Caki2 (cell line): ENCODE measurements at regions not wholly inside any gene's neighbourhood (a gene's known extent, or its start where the extent isn't known, plus 50 kb on each side); places are given as distances from the start of the nearest gene placed in this dataset.

Experiments used
- DNase-seq: peaks from one replicate; pipeline ENCODE4 v3.0.0-alpha.2; 2015; ENCODE audit warnings: low read depth
- in situ Hi-C: cut with HindIII; loops from 2 replicates; pipeline ENCODE4 v1.10.0; 2016; ENCODE audit warnings: low sequenced_read_pairs, low pct_unique_long_range_greater_than_20kb, mixed read lengths

DNA sequence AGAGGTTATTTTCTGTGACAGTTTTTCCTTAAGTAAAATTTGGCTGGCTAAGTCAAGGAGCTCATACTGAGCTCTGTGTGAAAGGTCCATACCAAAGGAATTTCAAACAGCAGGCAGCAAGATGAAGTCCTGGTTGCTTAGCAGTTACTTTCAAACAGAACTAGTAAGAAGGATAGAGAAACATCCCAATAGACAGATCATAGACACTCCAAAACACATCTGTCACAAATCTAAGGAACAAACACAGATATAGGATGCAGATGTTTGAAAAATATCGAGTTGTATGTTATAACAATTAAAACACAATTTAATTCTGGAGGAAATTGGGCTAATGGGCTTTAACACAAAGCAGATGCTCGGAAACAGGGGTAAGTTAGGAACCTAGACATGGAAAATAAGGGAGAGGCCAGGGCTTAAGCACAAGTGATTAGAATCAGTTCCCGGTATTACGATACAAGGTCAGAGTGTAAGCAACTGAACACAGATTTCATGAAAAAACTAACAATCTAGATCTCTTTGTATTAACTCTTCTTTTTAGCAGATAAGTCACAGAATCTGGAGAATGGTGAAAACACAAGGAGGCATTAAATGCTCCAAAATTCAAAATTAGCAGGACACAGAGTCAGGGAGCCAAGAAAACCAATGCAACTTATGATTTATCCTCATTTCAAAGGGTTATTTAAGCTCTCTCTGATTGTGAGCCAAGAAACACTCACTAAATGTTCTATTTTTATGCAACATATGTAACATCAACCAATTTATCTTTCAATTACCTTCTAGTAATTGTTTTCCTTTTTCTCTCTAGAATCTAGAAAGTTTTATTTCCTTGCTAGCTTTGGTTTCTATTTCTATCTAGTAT, 1992.9 kb upstream of the PCDH20 start:
- no peak for DNase-seq
- in situ Hi-C loops: no loop called here

DNA sequence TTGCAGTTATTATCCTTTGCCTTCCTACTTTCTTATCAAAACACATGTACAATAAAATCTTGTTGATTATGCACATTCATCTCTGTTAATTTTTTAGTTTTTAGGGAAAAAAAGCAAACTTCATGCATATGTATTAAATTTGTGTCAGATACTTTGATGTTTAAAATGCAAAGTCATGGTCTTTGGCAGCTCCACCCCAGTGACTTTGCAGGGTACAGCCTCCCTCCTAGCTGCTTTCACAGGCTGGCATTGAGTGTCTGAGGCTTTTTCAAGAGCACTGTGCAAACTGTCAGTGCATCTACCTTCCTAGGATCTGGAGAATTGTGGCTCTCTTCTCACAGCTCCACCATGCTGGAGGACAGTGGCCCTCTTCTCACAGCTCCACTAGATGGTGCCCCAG, 1988.1 kb upstream of the PCDH20 start:
- in situ Hi-C loops: no loop called here
- peak; percentile 25 for DNase-seq

DNA sequence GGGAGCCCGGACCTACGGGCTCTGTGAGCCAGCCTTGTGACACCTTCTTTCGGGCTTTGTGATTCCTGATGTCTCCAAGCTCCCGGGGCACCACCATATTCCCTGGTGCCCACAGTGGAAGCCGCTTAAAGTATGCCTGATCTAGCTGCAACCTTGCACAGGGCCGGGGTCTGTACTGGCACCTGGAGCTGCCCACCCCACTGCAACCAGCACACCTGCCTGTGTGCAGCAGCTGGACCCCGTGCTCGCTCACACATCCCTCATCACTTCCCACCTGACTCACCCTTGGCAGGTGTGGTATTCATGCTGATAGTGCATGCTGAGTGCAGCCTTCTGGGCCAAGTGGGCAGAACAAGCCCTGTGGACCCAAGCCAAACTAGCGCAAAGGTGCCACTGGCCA, 1981.1 kb upstream of the PCDH20 start:
- in situ Hi-C loops: no loop called here
- no peak for DNase-seq

DNA sequence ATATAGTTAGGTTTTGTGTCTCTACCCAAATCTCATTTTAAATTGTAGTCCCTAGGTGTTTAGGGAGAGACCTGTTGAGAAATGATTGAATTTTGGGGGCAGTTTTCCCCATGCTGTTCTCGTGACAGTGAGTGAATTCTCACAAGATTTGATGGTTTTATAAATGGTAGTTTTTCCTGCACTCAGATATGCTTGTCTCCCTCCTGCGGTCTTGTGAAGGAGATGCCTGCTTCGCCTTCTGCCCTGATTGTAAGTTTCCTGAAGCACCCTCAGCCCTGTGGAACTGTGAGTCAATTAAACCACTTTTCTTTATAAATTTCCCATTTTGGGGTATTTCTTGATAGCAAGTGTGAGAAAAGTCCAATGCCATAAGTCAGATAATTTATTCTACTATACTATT, 1977.5 kb upstream of the PCDH20 start:
- in situ Hi-C loops: no loop called here
- DNase-seq: no peak

DNA sequence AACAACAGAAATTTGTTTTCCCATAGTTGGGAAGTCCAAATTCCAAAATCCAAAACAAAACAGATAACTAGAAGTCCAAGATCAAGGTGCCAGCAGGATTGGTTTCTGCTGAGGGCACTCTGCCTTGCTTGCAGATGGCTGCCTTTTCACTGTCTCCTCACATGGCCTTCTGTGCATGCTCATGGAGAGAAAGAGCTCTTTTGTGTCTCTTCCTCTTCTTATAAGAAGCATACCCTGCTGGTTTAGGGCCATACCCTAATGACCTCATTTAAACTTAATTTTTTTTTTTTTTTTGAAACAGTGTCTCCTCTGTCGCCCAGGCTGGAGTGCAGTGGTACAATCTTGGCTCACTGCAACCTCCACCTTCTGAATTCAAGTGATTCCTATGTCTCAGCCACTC, 1974.1 kb upstream of the PCDH20 start:
- in situ Hi-C loops: no loop called here
- DNase-seq: no peak

DNA sequence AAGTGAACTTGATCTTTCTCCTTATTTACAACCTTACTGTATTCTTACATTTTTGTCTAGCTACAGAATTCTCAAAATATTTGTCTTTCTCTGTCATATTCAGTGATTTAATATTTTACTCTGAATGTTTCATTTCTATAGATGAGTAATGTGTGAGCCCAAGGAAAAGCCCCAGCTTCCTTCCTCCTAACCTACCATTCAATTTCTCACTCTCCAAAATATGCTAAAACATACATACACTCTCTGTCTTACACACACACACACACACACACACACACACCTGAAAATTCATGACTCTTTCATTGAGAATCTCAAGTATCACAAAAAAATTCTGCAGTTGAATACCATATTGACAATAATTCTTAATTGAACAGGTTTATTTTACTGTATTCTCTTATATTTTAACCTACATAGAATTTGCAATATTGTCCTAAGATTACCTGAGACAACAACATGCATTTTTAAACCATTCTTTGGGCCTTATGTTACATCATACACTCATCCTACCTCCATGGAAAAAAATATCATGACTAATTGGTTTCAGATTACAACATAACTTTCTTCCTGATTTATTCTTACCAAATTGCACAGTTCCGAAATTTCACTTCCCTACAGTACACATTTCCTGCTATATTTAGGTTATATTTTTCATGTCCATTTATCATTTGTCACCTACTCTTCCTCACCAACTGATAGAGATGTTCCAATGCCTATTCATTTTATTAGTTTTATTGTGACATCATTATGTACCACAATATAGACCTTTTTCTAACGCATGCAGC, 1965.6 kb upstream of the PCDH20 start:
- no peak for DNase-seq
- in situ Hi-C loops: no loop called here

DNA sequence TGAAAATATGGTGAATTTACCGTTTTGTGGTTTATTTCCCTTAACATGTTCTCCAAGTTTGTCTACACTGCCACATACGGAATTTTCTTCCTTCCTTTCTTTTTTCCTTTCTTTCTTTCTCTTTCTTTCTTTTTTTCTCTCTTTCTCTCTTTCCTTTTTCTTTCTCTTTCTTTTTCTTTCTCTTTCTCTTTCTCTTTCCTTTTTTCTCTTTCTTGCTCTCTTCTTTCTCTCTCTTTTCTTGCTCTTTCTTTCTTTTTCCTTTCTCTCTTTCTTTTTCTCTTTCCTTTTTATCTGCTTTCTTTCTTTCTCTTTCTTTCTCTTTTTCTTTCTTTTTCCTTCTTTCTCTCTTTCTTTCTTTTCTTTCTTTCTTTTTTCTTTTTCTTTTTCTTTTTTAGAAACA, 1962.3 kb upstream of the PCDH20 start:
- in situ Hi-C loops: no loop called here
- DNase-seq: no peak

DNA sequence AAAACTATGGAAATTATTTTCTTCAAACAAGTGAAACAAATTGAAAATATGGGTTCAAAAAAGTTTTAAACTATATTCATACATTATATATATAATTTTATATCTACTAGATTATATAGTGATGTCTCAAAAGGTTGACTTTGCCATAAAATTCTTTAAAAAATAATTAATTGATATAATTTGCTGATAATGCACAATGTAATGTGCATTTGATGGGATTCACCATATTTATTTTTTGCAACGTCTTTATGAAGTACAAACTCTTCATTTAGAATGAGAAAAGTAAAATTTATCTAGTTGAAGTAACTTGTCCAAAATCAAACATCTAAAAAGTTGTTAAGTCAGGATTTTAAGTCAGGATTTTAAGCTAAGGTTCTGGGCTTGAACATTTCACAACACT, 1954.5 kb upstream of the PCDH20 start:
- in situ Hi-C loops: no loop called here
- DNase-seq: no peak

DNA sequence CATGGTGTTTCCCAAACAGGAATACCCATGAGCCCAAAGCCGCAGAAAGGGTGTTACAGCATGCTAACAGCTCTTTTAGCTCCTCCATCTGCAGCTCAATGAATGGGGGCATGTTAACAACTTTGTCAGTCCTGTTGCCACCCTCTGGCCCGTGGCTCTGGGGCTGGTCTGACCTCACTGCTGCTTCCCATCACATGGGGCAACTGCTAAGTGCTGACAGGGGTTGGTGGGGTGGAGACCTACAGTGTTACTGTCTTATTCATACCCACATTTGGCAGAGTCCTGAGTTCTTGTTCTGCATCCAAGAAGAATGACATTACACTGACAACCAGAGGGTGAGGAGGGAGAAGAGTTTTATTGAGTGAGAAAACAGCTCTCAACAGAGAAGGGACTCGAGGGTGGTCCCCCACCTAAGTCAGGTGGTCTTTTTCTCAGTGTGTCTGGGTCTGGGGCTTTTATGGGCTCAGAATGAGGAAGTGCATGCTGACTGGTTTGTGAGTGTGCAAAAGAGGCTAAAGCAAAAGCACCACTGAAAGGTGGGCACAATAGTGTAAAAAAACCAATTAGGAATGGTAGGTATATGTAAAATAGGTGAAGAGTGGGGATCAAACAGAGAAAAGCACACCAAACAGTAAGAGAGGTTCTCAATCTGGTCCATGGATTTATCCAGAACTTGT, 1952.0 kb upstream of the PCDH20 start:
- in situ Hi-C loops: no loop called here
- DNase-seq: no peak

DNA sequence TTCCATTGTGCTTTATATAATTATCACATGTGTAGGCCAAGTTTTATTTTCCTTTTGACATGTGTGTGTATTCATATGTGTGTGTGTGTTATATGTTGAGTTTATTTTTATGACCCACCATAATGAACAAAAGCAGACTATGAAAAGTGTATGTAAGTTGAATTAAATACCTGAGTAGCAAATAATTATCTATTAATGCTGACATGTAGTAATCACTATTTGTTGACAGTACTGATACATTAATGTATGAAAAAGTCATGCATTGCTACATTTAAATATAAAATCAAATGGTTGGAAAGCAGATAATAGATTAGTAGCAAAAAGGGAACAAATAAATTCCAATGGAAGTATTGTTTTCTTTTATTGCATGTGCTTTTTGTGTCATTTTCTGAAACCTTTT, 1948.5 kb upstream of the PCDH20 start:
- in situ Hi-C loops: no loop called here
- DNase-seq: no peak

DNA sequence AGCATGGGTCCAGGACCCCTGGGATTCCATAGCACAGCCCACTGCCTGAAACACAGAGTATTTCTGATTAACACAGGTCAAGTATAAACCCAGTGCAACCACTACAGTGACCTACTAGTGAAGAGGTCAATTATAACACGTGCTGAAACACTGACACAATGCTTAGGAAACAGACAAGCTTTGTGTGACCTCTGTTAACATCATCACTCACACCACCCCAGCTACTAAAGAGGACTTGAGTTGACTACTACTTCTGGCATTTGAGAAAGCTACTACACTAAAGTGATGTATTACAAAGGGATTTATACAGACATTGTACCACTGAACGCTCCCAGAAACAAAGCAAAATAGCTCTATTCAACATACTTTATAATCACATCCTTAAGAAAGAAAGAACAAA, 1935.9 kb upstream of the PCDH20 start:
- in situ Hi-C loops: no loop called here
- no peak for DNase-seq

DNA sequence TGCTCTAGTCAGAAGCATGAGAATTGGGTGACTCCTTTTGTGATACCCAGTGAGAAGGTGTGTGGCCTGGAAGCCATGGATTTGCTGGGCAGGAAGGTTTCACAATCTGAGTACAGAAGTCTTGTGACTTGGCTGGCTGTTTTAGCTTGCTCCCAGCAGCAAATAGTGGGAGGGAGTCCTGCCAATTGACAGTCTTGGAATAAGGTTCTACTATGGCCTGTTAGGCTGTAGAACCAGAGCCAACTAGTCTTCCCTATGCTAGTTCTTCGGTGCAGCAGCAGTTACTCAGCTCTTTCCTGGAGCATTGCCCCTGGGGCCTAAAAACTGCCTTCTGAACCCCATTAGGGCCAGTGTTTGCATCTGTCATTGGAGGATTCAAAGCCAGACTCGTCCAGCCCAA, 1935.4 kb upstream of the PCDH20 start:
- DNase-seq: no peak
- in situ Hi-C loops: no loop called here

DNA sequence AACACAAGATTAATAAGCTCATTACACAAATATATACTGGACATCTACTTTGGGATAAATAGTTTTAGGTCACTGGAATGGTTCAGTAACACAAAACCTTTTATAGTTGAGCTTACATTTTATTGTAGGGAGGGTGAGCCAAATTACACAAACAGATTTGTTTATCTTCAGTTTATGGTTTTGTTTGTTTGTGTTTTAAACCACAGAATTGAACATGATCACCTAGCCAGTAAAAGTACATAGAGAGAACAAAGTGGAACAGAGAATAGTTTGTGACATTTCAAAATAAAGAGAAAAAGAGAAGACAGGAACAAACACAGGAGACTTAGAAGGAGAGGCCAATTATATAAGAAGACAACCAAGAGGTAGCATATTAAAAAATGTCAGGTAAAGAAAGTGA, 1930.2 kb upstream of the PCDH20 start:
- no peak for DNase-seq
- in situ Hi-C loops: no loop called here

DNA sequence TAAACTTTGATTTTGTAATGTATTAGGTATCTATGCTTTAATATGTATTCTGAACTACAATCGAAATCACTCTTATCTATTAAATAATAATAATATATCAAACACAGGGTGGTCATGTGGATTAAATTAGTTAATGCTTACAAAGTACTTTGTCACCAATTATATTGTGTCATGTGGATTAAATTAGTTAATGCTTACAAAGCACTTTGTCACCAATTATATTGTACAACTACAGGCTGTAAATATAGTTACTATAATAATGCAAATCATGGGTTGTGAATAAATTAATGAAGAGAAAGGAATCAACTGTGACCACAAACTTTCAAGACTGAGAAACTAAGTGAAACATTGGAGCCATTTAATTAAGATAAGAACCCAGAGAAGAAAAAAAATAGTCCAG, 1929.1 kb upstream of the PCDH20 start:
- DNase-seq: no peak
- in situ Hi-C loops: no loop called here

DNA sequence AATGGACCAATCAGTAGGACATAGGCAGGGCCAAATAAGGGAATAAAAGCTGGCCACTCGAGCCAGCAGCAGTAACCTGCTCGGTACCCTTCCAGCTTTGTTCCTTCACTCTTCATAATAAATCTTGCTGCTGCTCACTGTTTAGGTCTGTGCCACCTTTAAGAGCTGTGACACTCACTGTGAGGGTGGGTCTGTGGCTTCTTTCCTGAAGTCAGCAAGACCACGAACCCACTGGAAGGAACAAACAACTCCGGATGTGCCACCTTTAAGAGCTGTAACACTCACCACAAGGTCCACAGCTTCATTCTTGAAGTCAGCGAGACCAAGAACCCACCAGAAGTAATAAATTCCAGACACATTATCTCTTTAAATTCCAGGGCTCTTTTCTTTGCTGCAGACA, 1922.3 kb upstream of the PCDH20 start:
- in situ Hi-C loops: no loop called here
- no peak for DNase-seq

DNA sequence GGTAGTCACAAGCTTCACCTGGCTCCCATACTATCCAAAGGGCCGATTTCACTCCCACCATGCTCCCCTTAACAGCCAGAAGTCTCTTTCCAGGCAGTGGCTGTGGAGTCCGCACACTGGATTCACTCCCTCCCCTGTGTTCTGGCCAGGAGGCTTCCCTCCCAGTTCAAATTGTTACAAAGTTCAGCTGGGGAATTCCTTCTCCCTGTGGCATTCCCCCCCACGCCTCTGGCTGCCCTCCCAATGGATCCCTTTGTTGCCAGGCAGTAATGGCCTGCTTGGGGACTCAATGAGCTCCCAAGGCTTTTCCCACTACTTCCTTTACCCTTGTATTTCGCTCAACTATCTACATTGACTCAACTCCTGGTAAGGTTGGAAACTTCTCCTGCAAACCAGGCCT, 1921.4 kb upstream of the PCDH20 start:
- in situ Hi-C loops: no loop called here

DNA sequence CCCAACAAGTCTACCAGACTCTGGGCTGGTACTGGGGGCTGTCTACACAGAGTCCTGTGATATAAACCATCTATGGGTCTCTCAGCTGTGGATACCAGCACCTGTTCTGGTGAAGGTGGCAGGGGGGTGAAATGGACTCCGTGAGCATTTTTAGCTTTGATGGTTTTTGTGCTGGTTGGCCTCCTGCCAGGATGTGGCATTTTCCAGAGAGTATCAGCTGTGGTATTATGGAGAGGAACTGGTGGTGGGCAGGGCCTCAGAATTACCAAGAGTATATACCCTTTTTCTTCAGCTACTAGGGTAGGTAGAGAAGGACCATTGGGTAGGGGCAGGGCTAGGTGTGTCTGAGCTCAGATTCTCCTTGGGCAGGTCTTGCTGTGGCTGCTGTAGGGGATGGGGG, 1920.9 kb upstream of the PCDH20 start:
- DNase-seq: no peak
- in situ Hi-C loops: no loop called here

More for the DNA sequence above, 1921.4 kb upstream of the PCDH20 start:
- no peak for DNase-seq

DNA sequence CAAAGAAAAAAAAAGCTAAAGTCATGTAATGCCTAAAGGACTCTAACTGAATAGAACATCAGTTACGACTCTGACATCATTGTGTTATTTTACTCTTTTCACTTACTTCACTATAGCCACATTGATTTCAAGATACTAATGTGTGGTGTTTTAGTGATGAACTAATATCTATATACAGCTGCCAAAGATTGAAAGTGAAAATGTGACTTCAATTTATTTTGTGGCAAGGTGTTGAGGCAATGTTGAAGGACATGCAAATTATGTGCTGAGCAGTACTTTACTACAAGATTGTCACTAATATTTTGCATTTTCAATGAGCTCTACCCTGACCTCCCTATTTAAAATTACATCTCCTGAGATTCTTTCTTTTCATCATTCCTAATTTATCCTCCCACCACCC, 1911.9 kb upstream of the PCDH20 start:
- in situ Hi-C loops: no loop called here
- DNase-seq: no peak

DNA sequence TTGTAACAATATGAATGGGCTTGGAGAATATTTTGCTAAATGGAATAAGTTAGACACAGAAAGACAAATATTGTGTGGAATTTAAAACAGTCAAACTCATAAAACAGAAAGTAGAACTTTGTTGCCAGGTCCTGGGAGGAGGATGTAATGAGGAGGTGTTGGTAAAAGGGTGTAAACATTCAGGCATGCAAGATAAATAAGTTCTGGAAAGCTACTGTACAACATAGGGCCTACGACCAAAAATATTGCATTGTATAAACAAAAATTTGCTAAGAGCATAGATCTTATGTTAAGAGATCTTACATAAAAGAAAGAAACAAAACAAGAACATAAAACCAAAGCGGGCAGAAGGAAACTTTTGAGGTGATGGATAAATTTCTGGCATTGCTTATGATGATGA, 1907.8 kb upstream of the PCDH20 start:
- no peak for DNase-seq
- in situ Hi-C loops: no loop called here
